Smooth muscle cell (in vitro differentiated cells): ENCODE measurements at regions not wholly inside any gene's neighbourhood (a gene's known extent, or its start where the extent isn't known, plus 50 kb on each side); places are given as distances from the start of the nearest gene placed in this dataset.

Source experiments
- DNase-seq: peaks from one replicate; lab custom pipeline; 2025; ENCODE audit not compliant: unreplicated experiment; lab: John Stamatoyannopoulos, UW
- H2AFZ ChIP-seq: fragments of 200-600 bp; sonication (generic); 2 replicates; pipeline ENCODE4 v1.6.0; 2016; ENCODE audit warnings: antibody characterized with exemption, low read depth, mild to moderate bottlenecking
- H3F3A ChIP-seq: fragments of 200-600 bp; sonication (generic); 2 replicates; pipeline ENCODE4 v1.6.0; 2017; ENCODE audit warnings: antibody characterized with exemption, low read depth
- H3K27ac ChIP-seq: fragments of 200-600 bp; sonication (generic); 2 replicates; pipeline ENCODE4 v1.5.1; 2016; ENCODE audit warnings: low read depth, mild to moderate bottlenecking
- H3K27me3 ChIP-seq: fragments of 200-600 bp; sonication (generic); 2 replicates; pipeline ENCODE4 v1.6.1; 2016; ENCODE audit warnings: low read depth, mild to moderate bottlenecking
- H3K36me3 ChIP-seq: fragments of 200-600 bp; sonication (generic); 2 replicates; pipeline ENCODE4 v1.5.1; 2016; ENCODE audit warnings: low read depth
- H3K4me1 ChIP-seq: fragments of 200-600 bp; sonication (generic); 2 replicates; pipeline ENCODE4 v1.5.1; 2016; ENCODE audit warnings: low read depth
- H3K4me2 ChIP-seq: fragments of 200-600 bp; sonication (generic); 2 replicates; pipeline ENCODE4 v1.6.0; 2016; ENCODE audit warnings: mild to moderate bottlenecking
- H3K4me3 ChIP-seq: fragments of 200-600 bp; sonication (generic); 2 replicates; pipeline ENCODE4 v1.5.1; 2016; ENCODE audit warnings: mild to moderate bottlenecking
- H3K79me2 ChIP-seq: fragments of 200-600 bp; sonication (generic); 2 replicates; pipeline ENCODE4 v1.6.0; 2016; ENCODE audit warnings: low read depth, mild to moderate bottlenecking
- H3K9ac ChIP-seq: fragments of 200-600 bp; sonication (generic); 2 replicates; pipeline ENCODE4 v1.6.0; 2016; ENCODE audit warnings: low read depth
- H3K9me3 ChIP-seq: fragments of 200-600 bp; sonication (generic); replicated peaks from 2 replicates; pipeline ENCODE4 v1.5.1; 2016; ENCODE audit warnings: low read depth
- H4K20me1 ChIP-seq: fragments of 200-600 bp; sonication (generic); 2 replicates; pipeline ENCODE4 v1.6.0; 2016; ENCODE audit warnings: low read depth
- CTCF ChIP-seq: fragments of 200-600 bp; sonication (generic); IDR thresholded peaks from 2 replicates; pipeline ENCODE4 v1.5.1; 2017; ENCODE audit warnings: borderline replicate concordance, mild to moderate bottlenecking, antibody characterized with exemption; ENCODE audit not compliant: insufficient read depth, poor library complexity, severe bottlenecking
- WGBS: methylation state at CpG from one replicate; pipeline ENCODE4 v1.1.7; 2016; ENCODE audit warnings: low lambda C conversion rate; 5-methylcytosine and 5-hydroxymethylcytosine counted together

- Histone ChIP-seq H3K9me3 (no peaks in the 10 kb centered on the region), H3K4me1 (peaks cover 11% of the 10 kb centered on the region), H3K27me3 (no peaks in the 10 kb centered on the region), H3K27ac (no peak overlapping the region), H3K9ac (no peak overlapping the region), H3K36me3 (no peaks in the 10 kb centered on the region), H4K20me1 (no peaks in the 10 kb centered on the region), H3K4me2 (no peak overlapping the region), H3F3A (no peaks in the 10 kb centered on the region), H3K79me2 (no peaks in the 10 kb centered on the region), H2AFZ (no peak overlapping the region), H3K4me3 (no peak overlapping the region)
- WGBS = 97% methylated on average over 1 of the region's 1 CpG
- DNase-seq = no peak
- no peak for TF ChIP-seq CTCF
These were observed 271.6 kb downstream of the DTHD1 start for GRCh38 chr4:36553029-36553428.

DNA sequence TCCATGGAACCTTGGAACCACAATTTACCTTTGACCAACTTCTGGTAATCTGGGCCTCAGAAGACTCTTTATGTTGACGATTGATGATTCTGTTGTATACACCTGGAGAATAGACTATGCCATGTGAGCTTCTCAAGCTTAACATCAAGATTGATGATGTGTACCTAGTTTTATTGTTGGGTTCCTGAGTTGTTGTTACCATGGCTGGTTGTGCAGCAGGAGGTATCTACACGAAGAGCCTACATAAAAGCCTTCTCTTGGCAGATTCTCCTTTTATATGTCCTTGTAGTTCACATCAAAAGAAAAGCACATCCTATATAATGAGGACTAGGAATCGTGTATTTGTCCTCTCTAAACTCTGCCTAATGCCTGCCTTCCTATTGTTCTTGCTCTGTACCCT lies 272.0 kb downstream of the DTHD1 start:
- Histone ChIP-seq H3K27ac (no peak overlapping the region), H3F3A (no peaks in the 10 kb centered on the region), H3K4me3 (no peak overlapping the region), H3K9ac (no peak overlapping the region), H3K27me3 (no peaks in the 10 kb centered on the region), H3K36me3 (no peaks in the 10 kb centered on the region), H3K79me2 (no peaks in the 10 kb centered on the region), H2AFZ (no peak overlapping the region), H3K4me1 (peaks cover 11% of the 10 kb centered on the region), H3K9me3 (no peaks in the 10 kb centered on the region), H4K20me1 (no peaks in the 10 kb centered on the region), H3K4me2 (no peak overlapping the region)
- TF ChIP-seq CTCF = no peak
- DNase-seq = no peak
- WGBS = 89% methylated on average over 3 of the region's 3 CpGs

DNA sequence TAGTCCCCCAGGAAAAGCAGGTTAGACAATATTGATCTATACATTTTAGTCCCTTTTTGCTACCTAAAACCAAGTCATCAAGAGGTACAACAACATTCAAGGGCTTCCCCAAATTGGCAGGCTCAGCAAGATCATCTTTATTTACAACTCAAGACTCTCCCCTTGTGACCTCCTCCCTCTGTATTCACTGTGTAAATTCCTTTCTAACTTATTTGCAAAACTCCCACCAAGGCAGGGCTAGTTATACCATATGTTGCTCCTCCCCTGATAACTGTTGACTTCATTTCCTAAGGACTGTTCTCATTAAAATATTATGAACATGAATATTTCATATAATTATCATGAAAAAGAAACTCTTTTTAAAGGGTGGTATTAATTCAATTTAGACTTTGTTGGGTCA lies 275.6 kb downstream of the DTHD1 start:
- Histone ChIP-seq H3K9me3 (no peaks in the 10 kb centered on the region), H3K79me2 (no peaks in the 10 kb centered on the region), H3K36me3 (no peaks in the 10 kb centered on the region), H3K27ac (no peak overlapping the region), H2AFZ (no peak overlapping the region), H4K20me1 (no peaks in the 10 kb centered on the region), H3K27me3 (no peaks in the 10 kb centered on the region), H3K4me1 (peaks cover 3% of the 10 kb centered on the region), H3K4me3 (no peak overlapping the region), H3K9ac (no peak overlapping the region), H3F3A (no peaks in the 10 kb centered on the region), H3K4me2 (no peak overlapping the region)
- TF ChIP-seq CTCF = no peak
- no peak for DNase-seq

- Histone ChIP-seq H3K4me3 (no peak overlapping the region), H3F3A (no peaks in the 10 kb centered on the region), H3K36me3 (no peaks in the 10 kb centered on the region), H3K79me2 (no peaks in the 10 kb centered on the region), H3K4me1 (no peaks in the 10 kb centered on the region), H3K9me3 (no peaks in the 10 kb centered on the region), H3K27ac (no peak overlapping the region), H3K27me3 (no peaks in the 10 kb centered on the region), H2AFZ (no peak overlapping the region), H3K4me2 (no peak overlapping the region), H3K9ac (no peak overlapping the region), H4K20me1 (no peaks in the 10 kb centered on the region)
- no peak for TF ChIP-seq CTCF
- 77% methylated on average over 3 of the region's 3 CpGs for WGBS
- DNase-seq = no peak
These were observed 287.2 kb downstream of the DTHD1 start for GRCh38 chr4:36568575-36568974.
